Upper lobe of right lung (tissue), 1 donor: ENCODE measurements at regions not wholly inside any gene's neighbourhood (a gene's known extent, or its start where the extent isn't known, plus 50 kb on each side); places are given as distances from the start of the nearest gene placed in this dataset.

Source experiments
- ATAC-seq: fragments of 200-7000 bp; cut with Tn5 transposase; one replicate; pipeline ENCODE4 v1.9.1; 2020; ENCODE audit warnings: mild to moderate bottlenecking, moderate library complexity
- DNase-seq: peaks from one replicate; pipeline ENCODE4 v3.0.0-alpha.2; 2020
- H3K27ac ChIP-seq: fragments of 200-600 bp; one replicate; pipeline ENCODE4 v1.8.0; 2022
- H3K27me3 ChIP-seq: fragments of 200-600 bp; one replicate; pipeline ENCODE4 v1.8.0; 2022; ENCODE audit warnings: mild to moderate bottlenecking
- H3K36me3 ChIP-seq: fragments of 200-600 bp; one replicate; pipeline ENCODE4 v1.8.0; 2022
- H3K4me1 ChIP-seq: fragments of 200-600 bp; one replicate; pipeline ENCODE4 v1.8.0; 2022
- H3K4me3 ChIP-seq: fragments of 200-600 bp; one replicate; pipeline ENCODE4 v1.8.0; 2022; ENCODE audit warnings: mild to moderate bottlenecking
- H3K9me3 ChIP-seq: fragments of 200-600 bp; one replicate; pipeline ENCODE4 v1.8.0; 2022
- intact Hi-C: fragments of 100-400 bp; cut with DNase I; formaldehyde crosslinking; loops from one replicate; pipeline ENCODE4 v1.11.0; 2022
- TF ChIP-seq, protein P1 (sequence below): fragments of 200-600 bp; IDR thresholded peaks from one replicate; pipeline ENCODE4 v1.8.0; 2022; ENCODE audit warnings: antibody characterized with exemption
- donor health status: DM: no; HTN: yes; CAD: no; lungs with severe emphysema.

DNA sequence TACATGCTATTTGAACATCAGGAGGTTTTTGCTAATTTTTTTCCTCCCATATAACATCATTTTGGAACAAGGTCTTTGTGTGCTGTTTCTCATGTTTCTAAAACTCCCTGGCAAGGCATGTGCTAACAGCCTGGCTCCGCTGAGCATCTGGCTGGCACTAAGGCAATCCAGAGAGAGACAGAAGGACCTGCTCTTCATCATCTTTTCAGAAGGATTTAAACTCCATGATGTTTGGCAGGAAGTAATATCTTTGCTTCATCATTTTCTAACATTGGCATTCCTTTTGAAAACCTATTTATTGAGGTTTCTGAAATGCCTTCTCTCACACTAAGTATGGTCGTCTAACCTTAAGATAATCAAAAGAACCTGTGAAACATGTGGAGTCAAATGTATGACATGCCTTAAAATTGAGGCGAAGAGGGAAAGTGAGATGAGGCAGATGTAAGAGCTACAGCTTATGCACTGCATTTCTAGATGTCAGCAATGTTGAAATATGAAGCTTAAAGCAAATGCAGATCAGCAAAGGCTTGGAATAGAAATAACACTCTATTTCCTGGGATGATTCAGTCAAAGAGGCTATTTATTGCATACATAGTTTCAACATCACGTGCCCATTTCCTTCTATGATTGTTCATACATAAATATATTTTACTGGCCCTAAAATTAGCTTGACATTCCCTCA, 592.0 kb downstream of the ZNF385D start:
- Histone ChIP-seq H3K27me3 (no peaks in the 10 kb centered on the region), H3K36me3 (no peaks in the 10 kb centered on the region), H3K27ac (no peak overlapping the region), H3K9me3 (no peaks in the 10 kb centered on the region), H3K4me3 (no peak overlapping the region), H3K4me1 (no peaks in the 10 kb centered on the region)
- ATAC-seq (no peak), DNase-seq (no peak)
- TF ChIP-seq, protein P1, sequence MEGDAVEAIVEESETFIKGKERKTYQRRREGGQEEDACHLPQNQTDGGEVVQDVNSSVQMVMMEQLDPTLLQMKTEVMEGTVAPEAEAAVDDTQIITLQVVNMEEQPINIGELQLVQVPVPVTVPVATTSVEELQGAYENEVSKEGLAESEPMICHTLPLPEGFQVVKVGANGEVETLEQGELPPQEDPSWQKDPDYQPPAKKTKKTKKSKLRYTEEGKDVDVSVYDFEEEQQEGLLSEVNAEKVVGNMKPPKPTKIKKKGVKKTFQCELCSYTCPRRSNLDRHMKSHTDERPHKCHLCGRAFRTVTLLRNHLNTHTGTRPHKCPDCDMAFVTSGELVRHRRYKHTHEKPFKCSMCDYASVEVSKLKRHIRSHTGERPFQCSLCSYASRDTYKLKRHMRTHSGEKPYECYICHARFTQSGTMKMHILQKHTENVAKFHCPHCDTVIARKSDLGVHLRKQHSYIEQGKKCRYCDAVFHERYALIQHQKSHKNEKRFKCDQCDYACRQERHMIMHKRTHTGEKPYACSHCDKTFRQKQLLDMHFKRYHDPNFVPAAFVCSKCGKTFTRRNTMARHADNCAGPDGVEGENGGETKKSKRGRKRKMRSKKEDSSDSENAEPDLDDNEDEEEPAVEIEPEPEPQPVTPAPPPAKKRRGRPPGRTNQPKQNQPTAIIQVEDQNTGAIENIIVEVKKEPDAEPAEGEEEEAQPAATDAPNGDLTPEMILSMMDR: no peak
- intact Hi-C loops: no loop called here

DNA sequence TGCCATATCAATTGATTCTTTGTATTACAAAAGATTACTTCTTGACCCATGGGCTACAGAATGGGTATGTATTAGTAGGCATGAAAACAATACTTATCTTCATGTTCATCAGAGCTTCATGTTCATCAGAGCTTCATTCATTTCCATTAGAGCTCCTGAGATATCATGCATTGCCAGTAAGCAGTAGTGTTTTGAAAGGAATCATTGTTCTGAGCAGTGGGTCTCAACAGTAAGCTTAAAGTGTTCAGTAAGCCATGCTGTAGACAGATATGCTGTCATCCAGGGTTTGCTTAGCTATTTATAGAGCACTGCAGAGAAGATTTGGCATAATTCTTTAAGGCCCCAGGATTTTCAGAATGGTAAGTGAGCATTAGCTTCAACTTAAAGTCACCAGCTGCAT, 596.1 kb downstream of the ZNF385D start:
- H3K4me1 ChIP-seq: no peaks in the 10 kb centered on the region
- H3K27me3 ChIP-seq: no peaks in the 10 kb centered on the region
- DNase-seq (no peak), ATAC-seq (no peak)
- H3K27ac ChIP-seq: no peak overlapping the region
- no peaks in the 10 kb centered on the region for H3K36me3 ChIP-seq
- no peak overlapping the region for H3K4me3 ChIP-seq
- TF ChIP-seq, protein P1: no peak
- H3K9me3 ChIP-seq: no peaks in the 10 kb centered on the region
- intact Hi-C loops: no loop called here

DNA sequence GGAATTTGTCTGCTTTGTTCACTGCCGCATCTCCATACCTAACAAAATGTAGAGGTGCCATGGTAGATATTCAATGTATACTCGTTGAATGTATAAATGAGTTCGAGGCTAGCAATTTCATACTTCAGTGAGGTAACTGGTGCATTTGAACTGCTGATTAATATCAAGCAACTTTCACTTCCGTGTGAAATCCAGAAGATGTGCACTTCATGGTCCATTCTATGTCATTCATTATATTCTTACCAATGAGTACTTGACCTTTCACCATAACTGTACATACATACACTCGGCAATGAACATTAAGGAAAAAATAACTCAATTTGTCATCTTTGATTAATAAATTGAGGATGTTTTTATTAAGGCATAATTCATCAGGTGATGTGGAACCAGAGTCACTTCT, 598.5 kb downstream of the ZNF385D start:
- intact Hi-C loops: no loop called here
- Histone ChIP-seq H3K4me3 (no peak overlapping the region), H3K27me3 (no peaks in the 10 kb centered on the region), H3K27ac (no peak overlapping the region), H3K4me1 (no peaks in the 10 kb centered on the region), H3K9me3 (no peaks in the 10 kb centered on the region), H3K36me3 (no peaks in the 10 kb centered on the region)
- DNase-seq: no peak
- TF ChIP-seq, protein P1: no peak
- ATAC-seq: no peak

DNA sequence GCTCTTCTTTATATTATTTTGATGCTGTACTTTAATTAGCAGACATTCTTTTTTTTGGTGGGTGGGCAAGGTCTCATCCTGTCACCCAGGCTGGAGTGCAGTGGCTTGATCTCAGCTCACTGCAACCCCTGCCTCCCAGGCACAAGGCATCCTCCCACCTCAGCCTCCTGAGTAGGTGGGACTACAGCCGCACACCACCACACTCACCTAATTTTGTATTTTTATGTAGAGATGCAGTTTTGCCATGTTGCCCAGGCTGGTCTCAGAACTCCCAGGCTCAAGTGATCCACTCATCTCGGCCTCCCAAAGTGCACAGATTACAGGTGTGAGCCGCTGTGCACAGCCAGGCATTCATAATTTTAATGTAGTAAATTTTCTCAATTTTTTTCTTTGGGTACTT, 608.1 kb downstream of the ZNF385D start:
- ATAC-seq (no peak), DNase-seq (no peak)
- no peaks in the 10 kb centered on the region for H3K4me1 ChIP-seq
- intact Hi-C loops: no loop called here
- H3K9me3 ChIP-seq: no peaks in the 10 kb centered on the region
- no peak overlapping the region for H3K27ac ChIP-seq
- no peaks in the 10 kb centered on the region for H3K27me3 ChIP-seq
- TF ChIP-seq, protein P1: no peak
- H3K36me3 ChIP-seq: no peaks in the 10 kb centered on the region
- H3K4me3 ChIP-seq: no peak overlapping the region

DNA sequence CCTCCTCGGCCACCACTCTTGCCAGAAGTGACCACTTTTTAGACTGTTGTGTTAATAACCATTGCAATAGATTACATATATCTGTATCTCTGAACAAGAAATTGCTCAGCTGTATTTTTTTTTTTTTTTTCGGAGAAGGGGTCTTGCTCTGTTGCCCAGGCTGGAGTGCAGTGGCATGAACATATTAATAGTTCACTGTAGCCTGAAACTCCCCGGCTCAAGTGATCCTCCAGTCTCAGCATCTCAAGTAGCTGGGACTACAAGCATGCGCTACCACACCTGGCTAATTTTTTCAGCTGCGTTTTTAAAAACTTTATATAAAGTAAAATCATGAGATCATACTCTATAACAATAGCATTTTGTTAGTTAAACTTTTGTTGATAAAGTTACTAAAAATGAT, 609.0 kb downstream of the ZNF385D start:
- intact Hi-C loops: no loop called here
- Histone ChIP-seq H3K36me3 (no peaks in the 10 kb centered on the region), H3K9me3 (no peaks in the 10 kb centered on the region), H3K27me3 (no peaks in the 10 kb centered on the region), H3K4me1 (no peaks in the 10 kb centered on the region), H3K4me3 (no peak overlapping the region), H3K27ac (no peak overlapping the region)
- DNase-seq (no peak), ATAC-seq (no peak)
- TF ChIP-seq, protein P1: no peak

DNA sequence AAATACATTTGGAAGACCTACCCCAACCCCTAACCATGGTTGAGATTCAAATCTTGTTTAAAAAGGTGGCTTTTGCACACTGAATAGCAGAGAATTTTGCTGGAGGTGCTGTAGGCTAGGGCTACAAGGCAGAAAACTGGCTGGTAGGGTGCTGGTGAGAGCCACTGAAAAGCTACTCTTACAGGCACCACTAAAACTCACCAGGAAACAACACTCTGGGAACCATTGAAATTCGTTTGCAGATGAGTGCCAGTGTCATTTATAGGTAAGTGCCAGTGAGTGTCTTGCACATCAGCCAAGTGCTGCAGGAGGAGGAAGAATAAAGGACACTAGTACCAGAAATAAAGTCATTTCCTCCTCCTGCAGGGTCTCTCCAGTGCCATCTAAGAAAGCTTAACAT, 610.2 kb downstream of the ZNF385D start:
- intact Hi-C loops: no loop called here
- Histone ChIP-seq H3K27ac (no peak overlapping the region), H3K9me3 (no peaks in the 10 kb centered on the region), H3K36me3 (no peaks in the 10 kb centered on the region), H3K4me1 (no peaks in the 10 kb centered on the region), H3K27me3 (no peaks in the 10 kb centered on the region), H3K4me3 (no peak overlapping the region)
- DNase-seq (no peak), ATAC-seq (no peak)
- TF ChIP-seq, protein P1: no peak
